ENCODE measurements at regions not wholly inside any gene's neighbourhood (a gene's known extent, or its start where the extent isn't known, plus 50 kb on each side); places are given as distances from the start of the nearest gene placed in this dataset.
"Not testable (repeated sequence)": the region's sequence is repeated elsewhere in the genome, so short reads cannot be mapped to it uniquely, and the experiment has no call there.

- no peak for DNase-seq (ENCODE audit: low spot score)
These were observed 274.1 kb upstream of the CHRM3 start for GRCh38 chr1:239112101-239112935.

GRCh38 chr1:239107676-239108075 is 278.7 kb upstream of the CHRM3 start:
- DNase-seq (ENCODE audit: low spot score): no peak

- DNase-seq (ENCODE audit: low spot score): not testable (repeated sequence)
These were observed 279.7 kb upstream of the CHRM3 start for GRCh38 chr1:239106689-239107088.

- no peak for DNase-seq (ENCODE audit: low spot score)
These were observed 287.8 kb upstream of the CHRM3 start for GRCh38 chr1:239098400-239099037.

GRCh38 chr1:239091537-239091936 is 294.8 kb upstream of the CHRM3 start:
- no peak for DNase-seq (ENCODE audit: low spot score)

- no peak for DNase-seq (ENCODE audit: low spot score)
These were observed 301.8 kb upstream of the CHRM3 start for GRCh38 chr1:239084459-239085080.

- not testable (repeated sequence) for DNase-seq (ENCODE audit: low spot score)
These were observed 304.4 kb upstream of the CHRM3 start for GRCh38 chr1:239081947-239082346.

GRCh38 chr1:239067480-239067879 is 318.9 kb upstream of the CHRM3 start:
- no peak for DNase-seq (ENCODE audit: low spot score)

GRCh38 chr1:239067058-239067457 is 319.3 kb upstream of the CHRM3 start:
- no peak for DNase-seq (ENCODE audit: low spot score)

GRCh38 chr1:239061770-239062169 is 324.6 kb upstream of the CHRM3 start:
- no peak for DNase-seq (ENCODE audit: low spot score)

GRCh38 chr1:239058190-239058589 is 328.2 kb upstream of the CHRM3 start:
- peak; percentile 12 for DNase-seq (ENCODE audit: low spot score)

- no peak for DNase-seq (ENCODE audit: low spot score)
These were observed 329.4 kb upstream of the CHRM3 start for GRCh38 chr1:239056940-239057339.

GRCh38 chr1:239053279-239053678 is 333.1 kb upstream of the CHRM3 start:
- peak; percentile 73 for DNase-seq (ENCODE audit: low spot score)

GRCh38 chr1:239049571-239049970 is 336.8 kb upstream of the CHRM3 start:
- no peak for DNase-seq (ENCODE audit: low spot score)

- DNase-seq (ENCODE audit: low spot score): peak; percentile 3
These were observed 341.5 kb upstream of the CHRM3 start for GRCh38 chr1:239044829-239045228.

- DNase-seq (ENCODE audit: low spot score): no peak
These were observed 345.8 kb upstream of the CHRM3 start for GRCh38 chr1:239040523-239040922.

GRCh38 chr1:239031310-239031709 is 355.1 kb upstream of the CHRM3 start:
- no peak for DNase-seq (ENCODE audit: low spot score)

GRCh38 chr1:239025997-239026694 is 360.2 kb upstream of the CHRM3 start:
- no peak for DNase-seq (ENCODE audit: low spot score)

GRCh38 chr1:239025223-239025622 is 361.1 kb upstream of the CHRM3 start:
- DNase-seq (ENCODE audit: low spot score): no peak

- DNase-seq (ENCODE audit: low spot score): no peak
These were observed 362.5 kb upstream of the CHRM3 start for GRCh38 chr1:239023732-239024360.

- DNase-seq (ENCODE audit: low spot score): no peak
These were observed 370.0 kb upstream of the CHRM3 start for GRCh38 chr1:239016337-239016736.

GRCh38 chr1:239011382-239011781 is 375.0 kb upstream of the CHRM3 start:
- no peak for DNase-seq (ENCODE audit: low spot score)

Measured in SK-N-DZ (cell line).